HCT116 (cell line): ENCODE measurements at regions not wholly inside any gene's neighbourhood (a gene's known extent, or its start where the extent isn't known, plus 50 kb on each side); places are given as distances from the start of the nearest gene placed in this dataset.

ENCODE experiments used
- ATAC-seq: fragments of 200-7000 bp; cut with Tn5 transposase; 2 replicates; pipeline ENCODE4 v1.9.1; 2020; ENCODE audit warnings: mild to moderate bottlenecking, moderate library complexity
- BruUV-seq: library from RNA; stranded (reverse); fragments of 400-500 nt; replicated peaks from 2 replicates; lab custom pipeline; 2021; lab: Mats Ljungman, UMichigan
- CTCF ChIA-PET: fragments of 300-600 bp; sonication (Branson Sonifier 250); formaldehyde crosslinking; loops from one replicate; lab custom pipeline; 2021; ENCODE audit warnings: antibody characterized with exemption; lab: Charles Lee
- POLR2A ChIA-PET: fragments of 300-600, 350-600 bp; sonication (Branson Sonifier 250); formaldehyde crosslinking; loops from one replicate; lab custom pipeline; 2021; ENCODE audit warnings: antibody characterized with exemption; lab: Charles Lee
- RAD21 ChIA-PET, 2 experiments: fragments of 300-600 bp; sonication (Branson Sonifier 250); formaldehyde crosslinking; loops; one replicate each; lab custom pipeline; 2023; ENCODE audit warnings: low total read pairs in 2 of 2; ENCODE audit not compliant: uncharacterized antibody in 2 of 2, unreplicated experiment in 2 of 2, low non-redundant PET in 1 of 2; lab: Charles Lee
- DNase-seq: peaks from one replicate; pipeline ENCODE4 v3.0.0-alpha.2; 2010; ENCODE audit warnings: low read depth, low spot score
- H2AFZ ChIP-seq: fragments of 200-600 bp; shearing (Covaris generic), sonication (generic); 2 replicates; pipeline ENCODE4 v1.6.1; 2017; ENCODE audit warnings: low read depth, mixed run types, mixed read lengths, antibody characterized with exemption, low read length; ENCODE audit not compliant: poor library complexity, severe bottlenecking
- H3K27ac ChIP-seq: 2 replicates; pipeline ENCODE4 v1.5.1; 2012; ENCODE audit warnings: low read depth, low read length
- H3K27me3 ChIP-seq: fragments of 200-600 bp; sonication (generic); 2 replicates; pipeline ENCODE4 v1.6.1; 2016; ENCODE audit warnings: mixed run types, low read length, mixed read lengths; ENCODE audit not compliant: insufficient read depth
- H3K36me3 ChIP-seq, 2 experiments: fragments of 200-500 bp in 1 of 2; fragments of 200-600 bp in 1 of 2; sonication (Bioruptor generic) in 1 of 2; sonication (generic) in 1 of 2; 2 replicates each; pipeline versions ENCODE4 v1.5.1 to v1.6.1; 2014 to 2016; ENCODE audit warnings: low read length in 2 of 2, inconsistent platforms in 1 of 2, mixed read lengths in 1 of 2, mixed run types in 1 of 2; ENCODE audit not compliant: insufficient read depth in 2 of 2, control insufficient read depth in 1 of 2
- H3K4me1 ChIP-seq, 2 experiments: fragments of 200-600 bp in 1 of 2; sonication (generic) in 1 of 2; 2 replicates each; pipeline versions ENCODE4 v1.5.1 to v1.6.1; 2012 to 2017; ENCODE audit warnings: low read length in 2 of 2, inconsistent platforms in 1 of 2, mild to moderate bottlenecking in 1 of 2, mixed read lengths in 1 of 2, mixed run types in 1 of 2, moderate library complexity in 1 of 2; ENCODE audit not compliant: insufficient read depth in 2 of 2, control insufficient read depth in 1 of 2
- H3K4me2 ChIP-seq: fragments of 200-600 bp; sonication (generic); 2 replicates; pipeline ENCODE4 v1.6.1; 2017; ENCODE audit warnings: mixed run types, low read length, mixed read lengths
- H3K4me3 ChIP-seq, 2 experiments: fragments of 200-600 bp in 1 of 2; sonication (generic) in 1 of 2; replicated peaks in 1 of 2; 2 replicates each; pipeline ENCODE4 v1.5.1; 2011 to 2016; ENCODE audit warnings: low read length in 2 of 2, control low read depth in 1 of 2, low read depth in 1 of 2, mild to moderate bottlenecking in 1 of 2, mixed read lengths in 1 of 2, mixed run types in 1 of 2
- H3K79me2 ChIP-seq: fragments of 200-600 bp; sonication (generic); 2 replicates; pipeline ENCODE4 v1.6.1; 2017; ENCODE audit warnings: mild to moderate bottlenecking, mixed run types, low read length, moderate library complexity, mixed read lengths; ENCODE audit not compliant: insufficient read depth
- H3K9ac ChIP-seq: fragments of 200-600 bp; sonication (generic); 2 replicates; pipeline ENCODE4 v1.6.1; 2016; ENCODE audit warnings: low read length, mixed read lengths
- H3K9me2 ChIP-seq: fragments of 200-600 bp; sonication (generic), shearing (Covaris generic); 2 replicates; pipeline ENCODE4 v1.6.1; 2017; ENCODE audit warnings: mixed run types, mild to moderate bottlenecking, moderate library complexity; ENCODE audit not compliant: insufficient read depth
- H3K9me3 ChIP-seq, 2 experiments: fragments of 200-500 bp in 1 of 2; fragments of 200-600 bp in 1 of 2; sonication (Bioruptor generic) in 1 of 2; sonication (generic) in 1 of 2; 2 replicates each; pipeline ENCODE4 v1.6.1; 2014 to 2017; ENCODE audit warnings: low read length in 2 of 2, mixed read lengths in 2 of 2, inconsistent platforms in 1 of 2, low read depth in 1 of 2, mild to moderate bottlenecking in 1 of 2, mixed run types in 1 of 2, moderate library complexity in 1 of 2; ENCODE audit not compliant: control insufficient read depth in 1 of 2, insufficient read depth in 1 of 2
- H4K20me1 ChIP-seq: fragments of 200-600 bp; sonication (generic), shearing (Covaris generic); 2 replicates; pipeline ENCODE4 v1.6.1; 2017; ENCODE audit warnings: mixed run types, mild to moderate bottlenecking, moderate library complexity; ENCODE audit not compliant: insufficient read depth
- CBX3 ChIP-seq: IDR thresholded peaks from 2 replicates; pipeline ENCODE4 v1.6.1; 2012; ENCODE audit warnings: low read depth
- CEBPB ChIP-seq: IDR thresholded peaks from 2 replicates; pipeline ENCODE4 v1.6.1; 2012; ENCODE audit warnings: low read depth
- EGR1 ChIP-seq: IDR thresholded peaks from 2 replicates; pipeline ENCODE4 v1.6.1; 2012; ENCODE audit warnings: low read depth
- ELF1 ChIP-seq: IDR thresholded peaks from 2 replicates; pipeline ENCODE4 v1.6.1; 2012; ENCODE audit warnings: low read depth, borderline replicate concordance
- MAX ChIP-seq: IDR thresholded peaks from 2 replicates; pipeline ENCODE4 v1.6.1; 2012
- POLR2AphosphoS5 ChIP-seq: IDR thresholded peaks from 2 replicates; pipeline ENCODE4 v1.6.1; 2011; ENCODE audit warnings: mild to moderate bottlenecking, low read depth, low read length, moderate library complexity
- RAD21 ChIP-seq: IDR thresholded peaks from 2 replicates; pipeline ENCODE4 v1.6.1; 2012; ENCODE audit warnings: low read depth, mild to moderate bottlenecking
- SRF ChIP-seq: IDR thresholded peaks from 2 replicates; pipeline ENCODE4 v1.6.1; 2012; ENCODE audit warnings: low read depth
- ZFX ChIP-seq: fragments of 450-650 bp; IDR thresholded peaks from 2 replicates; pipeline ENCODE4 v1.6.1; 2017
- ZNF274 ChIP-seq: fragments of 200-500 bp; sonication (Bioruptor generic); IDR thresholded peaks from 2 replicates; pipeline ENCODE4 v1.6.1; 2014; ENCODE audit warnings: mild to moderate bottlenecking, low read depth, low read length, inconsistent platforms
- intact Hi-C: fragments of 100-400 bp; cut with micrococcal nuclease; formaldehyde crosslinking; loops from 2 replicates; pipeline ENCODE4 v1.10.0; 2022
- TF ChIP-seq, protein P1 (sequence below), 3 experiments: fragments of 200-600 bp in 1 of 3; sonication (generic) in 1 of 3; IDR thresholded peaks in 2 of 3; conservative IDR thresholded peaks in 1 of 3; 2 replicates each; pipeline ENCODE4 v1.5.1; 2012 to 2017; ENCODE audit warnings: low read depth in 2 of 3, low read length in 2 of 3, antibody characterized with exemption in 1 of 3, borderline replicate concordance in 1 of 3, control low read depth in 1 of 3, mild to moderate bottlenecking in 1 of 3, mixed read lengths in 1 of 3, mixed run types in 1 of 3, moderate library complexity in 1 of 3; ENCODE audit not compliant: insufficient read depth in 1 of 3

DNA sequence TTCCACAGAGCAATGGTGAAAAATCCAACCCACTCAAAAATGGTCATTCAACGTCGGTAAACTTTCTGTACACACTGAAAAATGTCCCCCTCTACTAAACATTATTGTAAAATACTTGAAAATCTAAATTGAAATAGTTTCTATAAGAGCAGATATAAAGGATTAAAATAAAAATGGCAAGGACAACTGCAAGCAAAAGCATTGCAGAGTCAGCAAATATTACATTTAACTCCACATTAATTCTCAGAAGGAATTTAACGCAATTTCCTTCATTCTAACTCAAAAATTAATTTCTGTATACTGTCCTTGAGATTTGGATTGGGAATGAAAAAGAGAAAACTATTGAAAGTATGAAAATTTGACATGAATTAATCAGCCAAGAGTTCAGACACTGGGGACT lies 64.4 kb upstream of the SSBP2 start:
- no peaks in the 10 kb centered on the region for H3K79me2 ChIP-seq
- H3K9me3 ChIP-seq: no peaks in the 10 kb centered on the region
- H3K4me1 ChIP-seq: peaks cover 9 to 10% of the 10 kb centered on the region in 2 experiments
- RAD21 ChIA-PET: no interaction called here
- no peak overlapping the region for H3K27ac ChIP-seq
- no peaks in the 10 kb centered on the region for H3K27me3 ChIP-seq
- no TSS peak for BruUV-seq
- no peak for DNase-seq
- no peak overlapping the region for H2AFZ ChIP-seq
- no peaks in the 10 kb centered on the region for H4K20me1 ChIP-seq
- ATAC-seq: no peak
- no peaks in the 10 kb centered on the region for H3K36me3 ChIP-seq
- CTCF ChIA-PET: no interaction called here
- POLR2A ChIA-PET: no interaction called here
- intact Hi-C loops: no loop called here
- H3K4me3 ChIP-seq: no peak overlapping the region
- TF ChIP-seq ELF1 (no peak), EGR1 (no peak), POLR2AphosphoS5 (no peak), SRF (no peak), ZNF274 (no peak), MAX (no peak), CBX3 (no peak), ZFX (no peak), RAD21 (no peak), CEBPB (no peak)
- TF ChIP-seq, protein P1, sequence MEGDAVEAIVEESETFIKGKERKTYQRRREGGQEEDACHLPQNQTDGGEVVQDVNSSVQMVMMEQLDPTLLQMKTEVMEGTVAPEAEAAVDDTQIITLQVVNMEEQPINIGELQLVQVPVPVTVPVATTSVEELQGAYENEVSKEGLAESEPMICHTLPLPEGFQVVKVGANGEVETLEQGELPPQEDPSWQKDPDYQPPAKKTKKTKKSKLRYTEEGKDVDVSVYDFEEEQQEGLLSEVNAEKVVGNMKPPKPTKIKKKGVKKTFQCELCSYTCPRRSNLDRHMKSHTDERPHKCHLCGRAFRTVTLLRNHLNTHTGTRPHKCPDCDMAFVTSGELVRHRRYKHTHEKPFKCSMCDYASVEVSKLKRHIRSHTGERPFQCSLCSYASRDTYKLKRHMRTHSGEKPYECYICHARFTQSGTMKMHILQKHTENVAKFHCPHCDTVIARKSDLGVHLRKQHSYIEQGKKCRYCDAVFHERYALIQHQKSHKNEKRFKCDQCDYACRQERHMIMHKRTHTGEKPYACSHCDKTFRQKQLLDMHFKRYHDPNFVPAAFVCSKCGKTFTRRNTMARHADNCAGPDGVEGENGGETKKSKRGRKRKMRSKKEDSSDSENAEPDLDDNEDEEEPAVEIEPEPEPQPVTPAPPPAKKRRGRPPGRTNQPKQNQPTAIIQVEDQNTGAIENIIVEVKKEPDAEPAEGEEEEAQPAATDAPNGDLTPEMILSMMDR (IDR thresholded peaks at IDR 0.05 in 2 of 3, conservative IDR thresholded peaks at IDR 0.05 in 1 of 3; ENCODE audit: borderline replicate concordance in 1 of 3, insufficient read depth in 1 of 3, low read depth in 2 of 3, low read length in 2 of 3): no peak
- H3K9me2 ChIP-seq: no peaks in the 10 kb centered on the region
- no peak overlapping the region for H3K9ac ChIP-seq
- no peak overlapping the region for H3K4me2 ChIP-seq
